Spleen (tissue), 11 donors: ENCODE measurements at regions not wholly inside any gene's neighbourhood (a gene's known extent, or its start where the extent isn't known, plus 50 kb on each side); places are given as distances from the start of the nearest gene placed in this dataset.

Source experiments
- DNase-seq: peaks from one replicate; pipeline ENCODE4 v3.0.0-alpha.2; 2020
- H3K27ac ChIP-seq, 8 donors: fragments of 200-600 bp; sonication (generic) in 7 of 8; 1 replicate in 4 of 8; 2 replicates in 4 of 8; pipeline versions ENCODE4 v1.5.0 to v1.8.0; 2016 to 2021; ENCODE audit warnings: inconsistent platforms in 4 of 8, mild to moderate bottlenecking in 4 of 8, moderate library complexity in 1 of 8
- H3K27me3 ChIP-seq, 7 donors: fragments of 200-600 bp; sonication (generic) in 6 of 7; replicated peaks in 1 of 7; 1 replicate in 4 of 7; 2 replicates in 3 of 7; pipeline versions ENCODE4 v1.5.0 to v1.8.0; 2016 to 2021; ENCODE audit warnings: inconsistent platforms in 3 of 7, mild to moderate bottlenecking in 1 of 7
- H3K36me3 ChIP-seq, 6 donors: fragments of 200-600 bp; sonication (generic) in 5 of 6; 1 replicate in 4 of 6; 2 replicates in 2 of 6; pipeline versions ENCODE4 v1.5.0 to v1.8.0; 2016 to 2021; ENCODE audit warnings: inconsistent platforms in 2 of 6
- H3K4me1 ChIP-seq, 6 donors: fragments of 200-600 bp; sonication (generic) in 5 of 6; 1 replicate in 3 of 6; 2 replicates in 3 of 6; pipeline versions ENCODE4 v1.5.0 to v1.8.0; 2016 to 2021; ENCODE audit warnings: inconsistent platforms in 3 of 6
- H3K4me3 ChIP-seq, 8 donors: fragments of 200-600 bp; sonication (generic) in 7 of 8; 1 replicate in 4 of 8; 2 replicates in 4 of 8; pipeline versions ENCODE4 v1.5.0 to v1.8.0; 2016 to 2021; ENCODE audit warnings: inconsistent platforms in 4 of 8, mild to moderate bottlenecking in 4 of 8, moderate library complexity in 2 of 8
- H3K9me3 ChIP-seq, 8 donors: fragments of 200-600 bp; sonication (generic) in 7 of 8; 1 replicate in 4 of 8; 2 replicates in 4 of 8; pipeline versions ENCODE4 v1.5.0 to v1.8.0; 2016 to 2021; ENCODE audit warnings: inconsistent platforms in 4 of 8
- POLR2A ChIP-seq, 3 donors: fragments of 450-650 bp; IDR thresholded peaks; one replicate each; pipeline ENCODE4 v1.5.1; 2017; ENCODE audit warnings: antibody characterized with exemption in 3 of 3, mild to moderate bottlenecking in 1 of 3
- POLR2AphosphoS5 ChIP-seq, 3 donors: sonication (generic); formaldehyde crosslinking; IDR thresholded peaks; one replicate each; pipeline ENCODE4 v1.5.1; 2017; ENCODE audit warnings: antibody characterized with exemption in 3 of 3
- WGBS, 5 donors: extraction: QIAGEN DNeasy Blood & Tissue Kit in 3 of 5; methylation state at CpG; one replicate each; pipeline versions ENCODE4 v1.1.5 to v1.1.7; 2013 to 2018; 5-methylcytosine and 5-hydroxymethylcytosine counted together
- intact Hi-C: fragments of 100-400 bp; cut with DNase I; formaldehyde crosslinking; loops from one replicate; pipeline ENCODE4 v1.15.0; 2023; ENCODE audit warnings: low total_unique reads
- TF ChIP-seq, protein P1 (sequence below), 11 experiments: fragments of 200-600 bp in 7 of 11; fragments of 450-650 bp in 4 of 11; sonication (generic) in 4 of 11; IDR thresholded peaks in 8 of 11; conservative IDR thresholded peaks in 3 of 11; 1 replicate in 7 of 11; 2 replicates in 4 of 11; pipeline versions ENCODE4 v1.4.0 to v1.8.0; 2016 to 2021; ENCODE audit warnings: antibody characterized with exemption in 11 of 11, inconsistent platforms in 4 of 11, mild to moderate bottlenecking in 1 of 11
- donor health status: healthy with polysubstance abuse.
- donor health status: DM: no; HTN: no; CAD: no; lungs with moderate emphysema.
- donor health status: DM: no; HTN: no; CAD: no.
- donor health status: Bipolar disorder and iron deficiency.
- donor health status: healthy.
- donor health status: DM: no; HTN: no; CAD: no.
- donor health status: DM: yes; HTN: yes; CAD: no.

- Histone ChIP-seq H3K27ac (peak overlapping the region; percentile 72 to 94 (median 90)), H3K4me1 (peaks cover 15 to 65% (median 36%) of the 10 kb centered on the region in 6 donors), H3K27me3 (no peaks in the 10 kb centered on the region), H3K4me3 (peak overlapping the region in 1 of 8 donors; percentile 62), H3K9me3 (no peaks in the 10 kb centered on the region), H3K36me3 (no peaks in the 10 kb centered on the region)
- 41 to 59% (median 43%) methylated on average over 3 of the region's 3 CpGs for WGBS, 5 donors
- DNase-seq, result no peak
- TF ChIP-seq, protein P1, sequence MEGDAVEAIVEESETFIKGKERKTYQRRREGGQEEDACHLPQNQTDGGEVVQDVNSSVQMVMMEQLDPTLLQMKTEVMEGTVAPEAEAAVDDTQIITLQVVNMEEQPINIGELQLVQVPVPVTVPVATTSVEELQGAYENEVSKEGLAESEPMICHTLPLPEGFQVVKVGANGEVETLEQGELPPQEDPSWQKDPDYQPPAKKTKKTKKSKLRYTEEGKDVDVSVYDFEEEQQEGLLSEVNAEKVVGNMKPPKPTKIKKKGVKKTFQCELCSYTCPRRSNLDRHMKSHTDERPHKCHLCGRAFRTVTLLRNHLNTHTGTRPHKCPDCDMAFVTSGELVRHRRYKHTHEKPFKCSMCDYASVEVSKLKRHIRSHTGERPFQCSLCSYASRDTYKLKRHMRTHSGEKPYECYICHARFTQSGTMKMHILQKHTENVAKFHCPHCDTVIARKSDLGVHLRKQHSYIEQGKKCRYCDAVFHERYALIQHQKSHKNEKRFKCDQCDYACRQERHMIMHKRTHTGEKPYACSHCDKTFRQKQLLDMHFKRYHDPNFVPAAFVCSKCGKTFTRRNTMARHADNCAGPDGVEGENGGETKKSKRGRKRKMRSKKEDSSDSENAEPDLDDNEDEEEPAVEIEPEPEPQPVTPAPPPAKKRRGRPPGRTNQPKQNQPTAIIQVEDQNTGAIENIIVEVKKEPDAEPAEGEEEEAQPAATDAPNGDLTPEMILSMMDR (IDR thresholded peaks at IDR 0.05 in 8 of 11, conservative IDR thresholded peaks at IDR 0.05 in 3 of 11), result no peak
- TF ChIP-seq POLR2AphosphoS5 (IDR thresholded peaks at IDR 0.05) (no peak), POLR2A (IDR thresholded peaks at IDR 0.05) (no peak)
- intact Hi-C loops, result no loop called here
Observed at GRCh38 chr1:182144646-182145030, 83.1 kb upstream of the ZNF648 start.

DNA sequence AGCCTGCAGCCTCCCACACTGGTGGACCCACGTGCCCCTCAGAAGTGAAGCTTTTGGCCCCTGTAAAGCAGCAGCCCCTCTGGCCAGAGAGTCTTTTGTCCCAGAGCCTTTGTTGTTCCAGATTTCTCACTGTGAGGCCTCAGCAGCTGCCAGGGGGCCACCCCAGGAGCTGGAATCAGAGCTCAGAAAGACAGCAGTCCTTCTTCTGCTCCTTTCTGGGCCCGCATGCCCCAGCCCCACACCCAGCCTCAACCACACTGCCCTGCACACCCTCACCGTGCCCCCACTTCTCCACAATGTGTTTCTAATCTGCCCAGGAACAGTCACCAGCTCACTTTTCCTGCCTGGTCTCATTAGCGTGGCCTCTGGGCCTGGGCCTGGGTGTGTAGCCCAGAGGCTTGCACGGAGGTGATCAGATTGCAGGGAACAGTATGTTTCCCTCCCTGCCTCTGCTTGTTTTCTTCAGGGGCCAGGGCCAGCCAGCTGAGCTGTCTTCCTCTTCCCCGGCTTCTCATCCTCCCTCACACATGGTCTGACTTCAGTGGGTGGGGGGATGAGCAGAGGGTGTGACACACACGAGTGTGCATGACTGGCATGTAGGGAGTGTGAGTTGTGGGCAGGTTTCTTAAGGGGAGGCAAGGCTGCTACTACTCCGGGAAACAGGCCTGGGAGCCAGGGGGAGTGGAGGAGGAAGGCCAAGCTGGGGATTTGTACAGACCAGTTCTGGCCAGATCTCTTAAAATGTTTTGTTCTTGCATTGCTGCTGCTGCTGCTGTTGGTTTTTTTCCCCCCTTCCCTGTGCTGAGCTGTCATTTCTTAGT, 82.5 kb upstream of the ZNF648 start:
- H3K36me3 ChIP-seq, result no peaks in the 10 kb centered on the region
- peak overlapping the region in 1 of 8 donors; percentile 62 for H3K4me3 ChIP-seq
- peak; percentile 74 to 90 (median 88) for TF ChIP-seq POLR2AphosphoS5 (IDR thresholded peaks at IDR 0.05)
- TF ChIP-seq, protein P1 (IDR thresholded peaks at IDR 0.05 in 8 of 11, conservative IDR thresholded peaks at IDR 0.05 in 3 of 11), result peak in 3 of 11 experiments; percentile 7 to 24 (median 18)
- no peak for TF ChIP-seq POLR2A (IDR thresholded peaks at IDR 0.05)
- H3K4me1 ChIP-seq, result peaks cover 15 to 63% (median 36%) of the 10 kb centered on the region in 6 donors
- intact Hi-C loops, result loop anchor here (2.0 kb wide), 1 partner anchor 253 kb away; no protein-coding TSS in a partner anchor
- H3K27me3 ChIP-seq, result no peaks in the 10 kb centered on the region
- no peaks in the 10 kb centered on the region for H3K9me3 ChIP-seq
- peak; percentile 90 for DNase-seq
- WGBS, 5 donors, result 23 to 41% (median 24%) methylated on average over 8 of the region's 8 CpGs
- peak overlapping the region; percentile 72 to 94 (median 90) for H3K27ac ChIP-seq

- intact Hi-C loops, result loop anchor here (2.0 kb wide), 1 partner anchor 254 kb away; no protein-coding TSS in a partner anchor
- peaks cover 15 to 55% (median 34%) of the 10 kb centered on the region in 6 donors for H3K4me1 ChIP-seq
- H3K9me3 ChIP-seq, result no peaks in the 10 kb centered on the region
- peak; percentile 97 for DNase-seq
- peak overlapping the region in 1 of 8 donors; percentile 62 for H3K4me3 ChIP-seq
- H3K27ac ChIP-seq, result peak overlapping the region; percentile 72 to 94 (median 90)
- 17 to 27% (median 19%) methylated on average over 11 of the region's 11 CpGs for WGBS, 5 donors
- H3K27me3 ChIP-seq, result no peaks in the 10 kb centered on the region
- no peaks in the 10 kb centered on the region for H3K36me3 ChIP-seq
- TF ChIP-seq POLR2AphosphoS5 (IDR thresholded peaks at IDR 0.05), result peak in 2 of 3 donors; percentile 55 to 71
- TF ChIP-seq, protein P1 (IDR thresholded peaks at IDR 0.05 in 8 of 11, conservative IDR thresholded peaks at IDR 0.05 in 3 of 11), result peak; percentile 76 to 97 (median 93)
- TF ChIP-seq POLR2A (IDR thresholded peaks at IDR 0.05), result no peak
Observed at GRCh38 chr1:182143154-182143657, 81.7 kb upstream of the ZNF648 start.

- Histone ChIP-seq H3K36me3 (no peaks in the 10 kb centered on the region), H3K4me3 (no peak overlapping the region), H3K9me3 (no peaks in the 10 kb centered on the region), H3K4me1 (peaks cover 15 to 49% (median 34%) of the 10 kb centered on the region in 6 donors), H3K27me3 (no peaks in the 10 kb centered on the region), H3K27ac (peak overlapping the region in 2 of 8 donors; percentile 90 to 94)
- intact Hi-C loops, result loop anchor here (2.0 kb wide), 1 partner anchor 254 kb away; no protein-coding TSS in a partner anchor
- no peak for TF ChIP-seq POLR2AphosphoS5 (IDR thresholded peaks at IDR 0.05)
- TF ChIP-seq POLR2A (IDR thresholded peaks at IDR 0.05), result no peak
- TF ChIP-seq, protein P1 (IDR thresholded peaks at IDR 0.05 in 8 of 11, conservative IDR thresholded peaks at IDR 0.05 in 3 of 11), result no peak
- no peak for DNase-seq
- WGBS, 5 donors, result 74 to 82% (median 77%) methylated on average over 4 of the region's 4 CpGs
Observed at GRCh38 chr1:182142621-182143020, 81.1 kb upstream of the ZNF648 start.
